ENCODE measurements at regions not wholly inside any gene's neighbourhood (a gene's known extent, or its start where the extent isn't known, plus 50 kb on each side); places are given as distances from the start of the nearest gene placed in this dataset.

- no peaks in the 10 kb centered on the region for H3K9me2 ChIP-seq (ENCODE audit: insufficient read depth)
- CTCF ChIA-PET, result no interaction called here
- H3K27ac ChIP-seq (ENCODE audit: low read depth, low read length), result no peak overlapping the region
- H3K27me3 ChIP-seq (ENCODE audit: insufficient read depth, low read length), result no peaks in the 10 kb centered on the region
- H2AFZ ChIP-seq (ENCODE audit: low read depth, low read length, poor library complexity, severe bottlenecking), result no peak overlapping the region
- H3K79me2 ChIP-seq (ENCODE audit: insufficient read depth, low read length), result no peaks in the 10 kb centered on the region
- DNase-seq (ENCODE audit: low read depth, low spot score), result no peak
- POLR2A ChIA-PET, result no interaction called here
- no peak overlapping the region for H3K9ac ChIP-seq (ENCODE audit: low read length)
- no peak overlapping the region for H3K4me2 ChIP-seq (ENCODE audit: low read length)
- no peak overlapping the region for H3K4me3 ChIP-seq (replicated peaks in 1 of 2; ENCODE audit: low read depth in 1 of 2, low read length in 2 of 2)
- peaks cover 0 to 6% of the 10 kb centered on the region in 2 experiments; a peak in 1 of 4 replicates for H3K9me3 ChIP-seq (ENCODE audit: control insufficient read depth in 1 of 2, insufficient read depth in 1 of 2, low read depth in 1 of 2, low read length in 2 of 2)
- no peaks in the 10 kb centered on the region for H3K36me3 ChIP-seq (ENCODE audit: control insufficient read depth in 1 of 2, insufficient read depth in 2 of 2, low read length in 2 of 2)
- RAD21 ChIA-PET (ENCODE audit: low non-redundant PET in 1 of 2, low total read pairs in 2 of 2, uncharacterized antibody in 2 of 2, unreplicated experiment in 2 of 2), result no interaction called here
- BruUV-seq (replicated peaks), result no TSS peak
- ATAC-seq, result no peak
- H4K20me1 ChIP-seq (ENCODE audit: insufficient read depth), result no peaks in the 10 kb centered on the region
- no peak for TF ChIP-seq ZNF274 (IDR thresholded peaks at IDR 0.05; ENCODE audit: low read depth, low read length)
- no peak for TF ChIP-seq ELF1 (IDR thresholded peaks at IDR 0.05; ENCODE audit: borderline replicate concordance, low read depth)
- TF ChIP-seq ZFX (IDR thresholded peaks at IDR 0.05), result no peak
- no peak for TF ChIP-seq ZBTB33 (IDR thresholded peaks at IDR 0.05; ENCODE audit: extremely low read depth, insufficient replicate concordance, low read length)
- TF ChIP-seq JUND (IDR thresholded peaks at IDR 0.05), result no peak
- no peak for TF ChIP-seq MAX (IDR thresholded peaks at IDR 0.05)
- TF ChIP-seq EZH2 (IDR thresholded peaks at IDR 0.05), result no peak
- TF ChIP-seq YY1 (IDR thresholded peaks at IDR 0.05; ENCODE audit: extremely low read depth, insufficient replicate concordance, low read depth, low read length), result no peak
- no peak for TF ChIP-seq POLR2A (IDR thresholded peaks at IDR 0.05; ENCODE audit: borderline replicate concordance, extremely low read depth, insufficient read depth, insufficient read length)
- TF ChIP-seq FOSL1 (IDR thresholded peaks at IDR 0.05; ENCODE audit: low read depth), result no peak
- TF ChIP-seq POLR2AphosphoS5 (IDR thresholded peaks at IDR 0.05; ENCODE audit: low read depth, low read length), result no peak
- intact Hi-C loops (cut with micrococcal nuclease), result no loop called here
- H3K4me1 ChIP-seq (ENCODE audit: control insufficient read depth in 1 of 2, insufficient read depth in 2 of 2, low read length in 2 of 2), result no peaks in the 10 kb centered on the region
Measured at GRCh38 chr15:34644061-34644460, 60.6 kb upstream of the GOLGA8B start.
